GM20431 (cell line): ENCODE measurements at regions not wholly inside any gene's neighbourhood (a gene's known extent, or its start where the extent isn't known, plus 50 kb on each side); places are given as distances from the start of the nearest gene placed in this dataset.

Experiments
- in situ Hi-C: fragments of 300-500 bp; cut with MseI, MboI; formaldehyde crosslinking; loops from one replicate; pipeline ENCODE4 v1.15.0; 2020; ENCODE audit warnings: low sequenced_read_pairs; ENCODE audit not compliant: unreplicated experiment

DNA sequence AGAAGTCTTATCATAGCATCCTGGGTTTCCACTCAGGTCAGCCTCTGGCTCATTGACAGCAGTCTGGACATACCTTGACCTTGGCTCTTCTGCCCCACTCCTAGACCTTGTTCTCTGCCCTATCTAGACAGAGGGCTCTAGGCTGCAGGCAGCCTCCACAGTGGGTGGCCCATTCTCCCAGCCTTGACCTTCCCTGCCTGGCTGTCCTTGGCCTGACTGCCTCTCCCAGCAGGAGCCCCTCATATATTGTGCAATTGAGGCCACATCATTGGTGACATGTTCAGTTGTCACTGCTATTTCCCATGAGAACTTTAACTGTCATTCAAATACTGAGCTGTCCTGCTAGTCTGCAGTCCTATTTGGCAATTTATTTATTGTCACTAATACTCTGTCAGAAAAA is 503.4 kb downstream of the PLXNA4 start:
- in situ Hi-C loops = loop anchor here (25.0 kb wide), 1 partner anchor 386 kb away; no protein-coding TSS in a partner anchor

DNA sequence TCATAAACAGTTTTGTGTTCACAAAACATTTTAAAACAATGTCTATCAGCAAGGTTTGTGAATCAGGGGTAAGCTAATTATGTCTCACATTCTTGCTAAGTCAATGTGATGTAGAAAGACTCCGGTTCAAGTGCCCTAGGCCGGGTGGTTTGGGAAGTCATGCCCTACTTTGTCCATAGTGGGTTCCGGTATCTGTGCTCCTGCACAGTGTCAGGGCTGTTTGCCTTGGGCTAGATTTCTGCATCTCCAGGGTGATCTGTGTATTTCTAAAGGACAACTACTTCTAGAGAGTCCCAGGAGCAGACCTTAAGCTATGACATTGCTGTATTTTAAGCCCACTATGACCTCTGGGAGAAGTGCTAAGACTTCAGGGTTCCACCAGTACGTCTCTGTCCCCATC is 504.1 kb downstream of the PLXNA4 start:
- in situ Hi-C loops = loop anchor here (25.0 kb wide), 1 partner anchor 385 kb away; no protein-coding TSS in a partner anchor

DNA sequence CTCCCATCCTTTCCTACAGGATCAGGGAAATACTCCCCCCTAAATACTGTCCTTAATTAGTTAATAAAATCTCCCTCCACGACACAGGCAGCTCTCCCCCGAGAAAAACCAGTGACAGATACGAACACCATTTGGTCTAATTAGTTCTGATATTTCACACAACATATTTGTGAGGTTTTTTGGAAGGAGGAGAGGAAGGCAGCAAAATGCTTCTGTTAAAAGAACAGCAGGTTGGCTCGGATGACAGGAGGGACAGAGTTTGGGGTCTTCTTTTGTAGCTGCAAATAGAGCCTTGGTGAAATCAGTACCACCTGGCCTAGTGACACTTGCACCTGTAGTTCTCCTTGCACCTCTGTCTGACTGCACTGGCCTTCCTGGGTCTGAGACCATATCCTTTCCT is 507.0 kb downstream of the PLXNA4 start:
- in situ Hi-C loops = loop anchor here (25.0 kb wide), 1 partner anchor 382 kb away; no protein-coding TSS in a partner anchor

DNA sequence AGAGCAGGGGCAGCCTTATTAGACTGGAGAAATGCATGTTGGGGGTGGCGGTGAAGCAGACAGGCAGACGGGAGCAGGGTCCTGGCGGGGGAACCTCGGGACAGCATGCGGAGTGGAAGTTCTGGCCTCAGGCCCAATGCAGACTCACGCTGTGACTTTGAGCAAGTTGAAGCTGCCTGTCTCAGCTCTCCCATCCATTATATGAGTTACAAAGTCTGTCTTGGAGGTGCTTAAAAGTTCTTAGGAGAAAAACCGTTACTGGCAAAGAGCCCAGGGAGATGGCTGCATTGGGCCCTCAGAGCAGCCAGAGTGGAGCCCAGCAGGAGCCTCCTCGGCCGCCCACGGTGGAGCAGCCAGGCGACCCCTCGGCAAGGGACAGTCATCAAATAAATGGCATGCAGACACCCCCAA is 509.5 kb downstream of the PLXNA4 start:
- in situ Hi-C loops = loop anchor here (25.0 kb wide), 1 partner anchor 379 kb away; no protein-coding TSS in a partner anchor

DNA sequence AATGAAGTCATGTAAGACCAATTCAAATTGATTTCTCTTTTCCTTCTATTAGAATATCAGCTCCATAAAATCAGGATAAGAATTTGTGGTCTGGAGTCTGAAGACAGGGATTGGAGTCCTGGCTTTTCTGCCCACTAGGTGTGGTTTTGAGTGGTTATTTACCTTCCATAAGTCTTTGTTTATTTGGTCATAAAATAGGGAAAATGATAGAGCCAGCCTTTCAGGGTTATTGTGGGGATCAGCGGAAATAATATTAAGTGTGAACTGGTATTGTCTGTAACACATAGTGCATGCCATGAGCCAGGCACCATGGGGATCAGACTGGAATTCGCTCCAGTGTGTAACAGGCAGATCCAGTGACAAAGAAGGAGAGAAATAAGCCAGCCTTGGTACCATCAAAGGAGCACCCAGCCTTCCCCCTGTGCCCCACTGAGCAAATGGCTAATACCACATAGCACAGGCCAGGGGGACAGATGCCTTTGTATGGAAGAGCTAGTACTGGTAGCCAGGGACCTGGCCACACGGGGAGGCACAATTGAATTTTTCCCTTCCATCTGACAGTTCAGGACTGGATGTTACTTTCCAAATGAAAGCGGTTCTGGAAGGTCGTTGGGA is 509.7 kb upstream of the PODXL start:
- in situ Hi-C loops = loop anchor here (25.0 kb wide), 1 partner anchor 379 kb away; no protein-coding TSS in a partner anchor

DNA sequence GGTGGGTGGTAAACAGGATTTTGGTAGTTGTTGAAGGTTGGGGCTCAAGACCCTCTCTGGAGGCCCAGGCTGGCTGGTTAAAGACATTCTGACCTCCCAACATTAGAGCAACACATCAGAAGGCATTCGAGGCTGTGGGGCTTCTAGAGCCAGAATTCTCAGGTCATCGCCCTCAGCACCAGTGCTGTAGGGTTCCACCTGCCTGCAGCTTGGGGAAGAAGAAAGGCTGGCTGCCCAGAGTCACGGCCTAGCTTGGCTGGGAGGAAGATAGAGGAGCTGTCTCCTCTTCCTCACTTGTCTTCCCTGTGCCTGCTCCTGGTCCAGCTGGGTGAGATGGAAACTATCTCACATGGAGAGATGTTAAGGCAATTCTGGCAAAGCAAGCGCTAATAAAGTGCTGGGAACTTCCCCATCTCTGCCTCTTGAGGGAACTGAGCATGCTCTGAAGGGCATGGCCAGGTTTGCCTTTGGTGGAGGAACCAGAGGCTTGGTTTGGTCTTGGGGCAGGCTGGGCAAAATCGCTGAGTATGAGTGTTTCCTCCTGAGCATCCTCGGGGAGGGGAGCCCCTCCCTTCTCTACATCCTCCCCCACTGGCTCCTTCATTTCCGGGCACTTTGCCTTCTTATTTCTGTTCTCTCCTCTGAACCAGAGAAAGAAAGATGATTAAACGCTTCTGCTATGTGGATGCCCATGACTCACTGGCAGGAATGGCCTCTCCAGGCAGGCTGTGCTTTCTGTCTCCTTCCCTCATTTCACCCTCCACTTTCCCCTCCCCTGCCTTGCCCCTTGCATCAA is 509.0 kb upstream of the PODXL start:
- in situ Hi-C loops = loop anchor here (25.0 kb wide), 1 partner anchor 378 kb away; no protein-coding TSS in a partner anchor

DNA sequence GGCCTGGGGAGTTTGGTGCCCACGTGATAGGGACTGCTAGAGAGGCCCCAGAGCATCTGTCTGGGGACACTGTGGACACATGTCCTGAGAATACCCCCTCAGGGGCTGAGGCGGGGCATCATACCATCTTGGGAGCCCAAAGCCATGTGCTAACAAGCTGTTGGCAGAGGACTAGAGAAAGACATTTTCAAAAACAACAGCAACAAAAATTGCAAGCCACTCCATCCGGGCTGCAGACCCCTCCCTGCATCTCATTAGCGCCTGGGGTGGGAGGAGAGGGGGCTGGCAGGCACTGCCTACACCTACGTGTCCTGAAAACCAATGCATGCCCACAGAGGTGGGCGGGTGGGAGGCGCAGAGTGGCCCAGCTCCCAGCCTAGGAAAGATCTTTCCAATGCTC is 507.4 kb upstream of the PODXL start:
- in situ Hi-C loops = loop anchor here (25.0 kb wide), 1 partner anchor 376 kb away; no protein-coding TSS in a partner anchor

DNA sequence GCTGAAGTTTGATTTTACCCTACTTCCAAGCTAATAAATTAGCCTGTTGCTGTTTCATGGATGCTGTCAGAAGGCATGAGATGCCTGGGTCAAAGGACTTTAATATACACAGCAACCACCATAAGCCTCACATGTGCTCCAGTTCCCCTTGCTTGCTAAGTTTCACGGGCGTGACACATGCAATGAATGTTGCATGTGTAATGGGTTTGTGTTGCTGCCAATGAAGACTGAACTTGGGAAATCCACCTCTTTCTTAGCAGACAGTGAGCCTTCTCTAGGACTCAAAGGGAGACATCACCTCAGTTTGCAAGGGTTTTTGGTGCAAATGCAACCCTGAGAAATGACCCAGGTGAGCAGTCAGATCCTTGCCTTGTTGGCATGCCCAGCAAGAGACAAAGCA is 505.5 kb upstream of the PODXL start:
- in situ Hi-C loops = loop anchor here (25.0 kb wide), 1 partner anchor 375 kb away; no protein-coding TSS in a partner anchor

DNA sequence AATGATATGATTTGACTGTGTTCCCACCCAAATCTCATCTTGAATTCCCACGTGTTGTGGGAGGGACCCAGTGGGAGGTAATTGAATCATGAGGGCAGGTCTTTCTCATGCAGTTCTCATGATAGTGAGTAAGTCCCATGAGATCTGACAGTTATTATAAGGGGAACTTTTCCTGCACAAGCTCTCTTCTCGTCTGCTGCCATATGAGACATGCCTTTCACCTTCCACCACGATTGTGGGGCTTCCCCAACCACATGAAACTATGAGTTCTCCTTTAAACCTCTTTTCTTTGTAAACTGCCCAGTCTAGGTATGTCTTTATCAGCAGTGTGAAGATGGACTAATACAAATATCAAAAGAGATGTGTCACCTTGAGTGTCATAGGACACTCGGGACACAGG is 502.7 kb upstream of the PODXL start:
- in situ Hi-C loops = loop anchor here (25.0 kb wide), 1 partner anchor 372 kb away; no protein-coding TSS in a partner anchor

DNA sequence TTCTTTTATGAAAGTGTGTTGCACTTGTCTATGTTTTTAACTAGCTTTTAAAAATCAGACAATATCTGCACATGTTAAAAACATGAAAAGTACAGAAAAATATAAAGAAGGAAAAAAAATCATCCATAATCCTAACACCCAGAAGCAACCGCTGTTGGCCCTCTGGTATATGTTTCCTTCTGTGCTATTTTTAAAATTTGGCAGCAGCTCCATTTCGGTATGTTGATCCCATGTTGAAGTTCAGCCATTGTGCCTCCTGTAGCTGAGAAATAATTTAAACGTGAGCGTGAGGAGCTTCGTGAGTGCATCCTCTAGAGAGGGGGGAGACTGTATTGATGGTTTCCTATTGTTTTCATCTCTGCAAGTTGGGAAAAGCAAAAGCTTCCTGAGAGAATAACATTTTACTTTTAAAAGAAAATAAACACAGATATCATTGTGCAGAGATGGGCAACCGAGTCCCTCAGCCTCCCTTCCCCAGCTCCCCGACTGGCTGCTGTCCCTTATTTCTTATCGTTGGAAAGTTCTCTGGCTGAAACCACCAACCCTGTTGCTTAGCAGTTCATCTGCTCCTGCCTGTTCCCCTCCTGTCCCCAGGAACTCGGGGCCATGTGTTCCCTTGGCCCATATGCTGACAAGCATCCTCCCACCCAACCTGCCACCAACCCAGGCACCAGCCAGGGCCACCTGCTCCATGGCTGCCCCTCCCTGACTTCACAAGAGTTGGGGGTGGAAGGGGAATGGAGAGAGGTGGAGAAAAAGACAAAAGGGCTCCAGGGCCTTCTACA is 499.1 kb upstream of the PODXL start:
- in situ Hi-C loops = loop anchor here (25.0 kb wide), 1 partner anchor 368 kb away; no protein-coding TSS in a partner anchor

DNA sequence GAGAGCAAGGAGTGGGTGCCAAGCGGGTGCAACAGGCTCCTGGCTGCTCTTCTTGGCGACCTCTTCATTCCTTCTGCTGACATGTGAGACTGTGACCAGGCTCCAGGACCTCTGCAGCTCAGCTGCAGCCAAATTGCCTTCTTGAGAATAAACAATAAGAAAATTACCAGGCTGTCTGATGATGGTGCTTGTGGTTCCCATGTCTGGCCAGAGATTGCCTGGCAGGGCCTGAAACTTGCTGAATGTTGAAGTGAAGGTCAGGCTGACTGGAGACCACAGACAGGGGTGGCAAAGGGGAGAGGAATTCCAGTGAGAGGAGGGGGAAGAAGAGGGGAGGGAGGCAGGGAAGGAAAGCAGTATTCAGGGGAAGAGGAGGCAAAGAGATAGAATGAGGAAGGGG is 497.4 kb upstream of the PODXL start:
- in situ Hi-C loops = loop anchor here (25.0 kb wide), 1 partner anchor 367 kb away; no protein-coding TSS in a partner anchor

DNA sequence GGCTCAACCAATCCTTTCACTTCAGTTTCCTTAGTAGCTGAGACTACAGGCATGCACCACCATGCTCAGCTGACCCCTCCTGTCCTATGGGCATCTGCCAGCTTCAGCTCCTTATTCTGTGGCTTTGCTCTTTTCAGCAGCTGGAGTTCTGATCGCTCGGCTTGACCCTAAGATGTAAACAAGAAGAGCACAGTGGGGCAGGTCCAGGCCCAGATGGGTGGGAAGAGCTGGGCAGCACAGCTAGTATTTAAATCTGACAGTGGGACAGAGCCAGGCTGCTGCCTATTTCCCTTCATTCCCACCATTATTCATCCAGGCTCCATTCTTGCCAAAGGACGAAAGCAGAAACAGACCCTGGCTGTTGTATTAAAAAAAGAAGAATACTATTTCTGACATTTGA is 494.9 kb upstream of the PODXL start:
- in situ Hi-C loops = loop anchor here (25.0 kb wide), 1 partner anchor 364 kb away; no protein-coding TSS in a partner anchor

DNA sequence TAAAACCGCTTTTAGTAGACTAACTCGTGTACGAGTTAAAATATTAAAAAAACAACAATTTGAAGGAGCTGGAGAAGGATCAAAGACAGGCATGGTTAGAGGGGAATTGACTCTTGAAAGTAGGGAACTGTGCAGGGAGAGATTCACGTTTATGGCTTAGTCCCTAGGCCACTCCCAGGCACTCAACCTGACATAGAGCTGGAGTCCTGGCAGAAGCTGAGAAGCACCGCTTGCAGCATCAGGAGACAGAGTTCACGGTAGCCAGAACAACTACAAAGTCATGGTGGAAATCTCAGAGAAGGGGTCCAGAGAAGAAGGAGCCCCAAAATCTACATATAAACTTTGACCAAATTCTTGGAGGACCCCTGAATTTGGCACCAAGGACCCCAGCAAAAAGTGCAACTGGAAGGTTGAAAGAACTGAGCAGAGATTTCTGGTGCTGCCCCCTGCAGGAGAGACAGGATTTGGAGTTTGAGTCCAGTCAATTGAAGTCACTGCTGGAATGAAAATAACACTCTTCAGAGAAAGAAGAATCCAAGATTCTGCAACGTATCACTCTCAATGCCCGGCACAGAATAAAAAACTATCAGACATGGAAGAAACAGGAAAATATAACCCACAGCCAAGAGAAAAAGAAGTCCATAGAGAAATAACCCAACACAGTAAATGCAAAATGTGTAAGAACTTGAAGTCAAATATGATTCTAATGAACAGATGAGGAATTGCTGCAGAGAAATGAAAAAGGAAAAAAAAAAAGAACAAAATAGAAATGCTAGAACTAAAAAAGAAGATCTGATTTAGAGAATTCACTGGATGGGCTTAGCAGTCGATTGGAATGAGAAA is 493.3 kb upstream of the PODXL start:
- in situ Hi-C loops = loop anchor here (25.0 kb wide), 1 partner anchor 362 kb away; no protein-coding TSS in a partner anchor

DNA sequence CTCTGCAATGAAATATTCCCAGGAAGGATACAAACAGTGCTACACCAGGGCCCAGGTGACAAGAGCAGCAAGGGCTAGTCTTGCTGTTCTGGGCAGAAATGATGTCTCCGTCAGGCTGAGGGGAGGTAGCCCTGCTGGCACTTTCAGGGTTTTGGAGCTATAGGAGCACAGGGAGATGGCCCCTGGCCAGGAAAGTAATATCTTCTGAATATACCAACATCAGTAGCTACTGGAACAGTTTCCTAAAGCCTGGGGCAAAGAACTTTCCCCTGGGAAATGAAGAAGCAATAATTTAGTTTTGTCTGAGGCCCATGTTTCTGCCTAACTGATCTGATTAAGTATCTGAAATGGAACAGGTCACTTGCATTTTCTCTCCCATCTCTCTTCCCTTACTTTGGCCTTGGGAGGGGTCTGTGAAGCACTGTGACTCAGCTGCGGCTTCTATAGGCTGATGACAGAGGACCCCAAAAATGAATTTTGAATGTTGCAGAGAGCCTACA is 489.1 kb upstream of the PODXL start:
- in situ Hi-C loops = no loop called here

DNA sequence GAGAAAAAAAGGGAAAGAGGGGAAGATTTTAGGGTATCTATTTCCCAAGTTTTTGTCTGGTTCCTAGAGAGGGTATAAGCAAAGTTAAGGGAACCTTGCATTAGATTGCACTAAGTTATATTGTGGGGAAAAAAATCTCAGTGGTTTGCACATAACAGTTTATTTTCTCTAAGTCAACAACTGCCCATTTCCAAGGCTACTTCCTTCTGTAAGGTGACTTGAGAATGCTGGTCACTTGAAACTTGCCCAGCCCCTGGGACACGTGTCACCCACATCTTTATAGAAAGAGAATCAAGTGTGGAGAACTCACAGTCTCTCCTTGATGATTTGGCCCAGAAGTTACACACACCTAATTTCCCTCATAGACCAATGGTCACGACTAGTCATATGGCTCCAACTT is 488.6 kb upstream of the PODXL start:
- in situ Hi-C loops = no loop called here

DNA sequence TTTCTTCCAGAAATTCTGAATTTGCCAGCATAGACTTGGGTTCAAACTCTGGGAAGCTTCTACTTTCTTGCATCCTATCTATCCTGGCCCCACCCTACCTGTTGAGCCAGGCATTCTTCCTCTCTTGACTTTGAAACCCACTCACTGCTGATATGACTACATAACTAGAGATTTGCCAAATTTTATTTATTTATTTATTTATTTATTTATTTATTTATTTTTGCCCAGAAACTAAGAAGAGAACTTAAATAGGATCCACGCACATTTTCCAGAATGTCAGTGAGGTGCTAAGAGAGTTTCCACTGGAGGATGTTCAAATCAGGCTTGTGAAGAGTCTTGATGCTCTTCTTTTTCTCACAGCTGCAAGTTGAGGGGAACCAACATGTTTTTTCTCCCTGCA is 487.8 kb upstream of the PODXL start:
- in situ Hi-C loops = no loop called here

DNA sequence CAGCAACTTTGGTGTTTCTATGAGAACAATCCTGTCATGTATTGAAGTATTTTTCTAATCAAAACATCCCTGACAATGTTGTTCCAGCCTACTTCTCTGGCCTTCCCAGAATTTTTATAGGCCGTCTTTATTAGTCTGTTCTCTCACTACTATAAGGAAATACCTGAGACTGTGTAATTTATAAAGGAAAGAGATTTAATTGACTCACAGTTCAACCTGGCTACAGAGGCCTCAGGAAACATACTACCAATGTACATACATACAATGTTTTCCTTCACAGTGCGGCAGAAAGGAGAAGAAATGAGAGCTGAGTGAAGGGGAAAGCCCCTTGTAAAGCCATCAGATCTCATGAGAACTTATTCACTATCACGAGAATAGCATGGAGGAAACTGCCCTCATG is 484.7 kb upstream of the PODXL start:
- in situ Hi-C loops = no loop called here

DNA sequence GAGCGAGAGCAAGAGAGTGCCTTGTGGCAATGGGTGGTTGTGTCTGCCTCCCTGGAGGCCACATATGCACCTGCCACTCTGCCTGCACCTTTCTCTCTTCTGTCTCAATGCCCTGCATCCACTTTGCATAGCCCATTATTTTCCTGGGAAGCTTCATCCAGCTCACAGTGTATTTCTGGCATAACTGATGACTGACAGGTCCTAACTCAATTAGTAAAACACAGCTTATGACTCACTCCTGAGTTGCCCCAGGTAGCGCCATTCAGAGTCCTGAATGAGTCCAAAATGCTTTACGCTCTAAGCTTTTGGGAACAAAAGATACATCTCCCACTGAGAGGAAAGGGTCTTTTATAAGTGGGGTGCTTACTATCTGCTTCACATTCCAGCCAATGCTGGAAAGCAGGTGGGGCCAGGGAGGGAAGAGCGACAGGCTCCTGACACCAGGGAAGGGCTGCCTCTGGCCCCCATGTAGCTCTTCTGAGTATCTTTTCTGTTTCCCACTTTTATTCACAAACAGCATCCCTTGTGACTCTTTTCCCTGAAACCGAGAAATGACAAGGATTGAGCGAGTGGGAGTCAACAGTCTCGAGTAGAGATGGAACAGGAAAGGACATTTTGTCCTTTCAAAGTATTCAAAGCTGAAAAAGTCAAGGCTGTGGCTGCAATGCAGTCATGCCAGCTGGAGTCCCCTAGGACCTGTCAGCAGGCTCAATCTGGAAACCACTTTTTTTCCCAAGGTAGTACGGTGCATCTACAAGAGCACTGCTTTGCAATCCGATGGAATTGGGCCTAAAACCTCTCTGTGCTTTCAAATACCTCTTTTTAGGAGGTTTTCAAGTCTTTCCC is 479.3 kb upstream of the PODXL start:
- in situ Hi-C loops = no loop called here
